ENCODE measurements at regions not wholly inside any gene's neighbourhood (a gene's known extent, or its start where the extent isn't known, plus 50 kb on each side); places are given as distances from the start of the nearest gene placed in this dataset.

DNA sequence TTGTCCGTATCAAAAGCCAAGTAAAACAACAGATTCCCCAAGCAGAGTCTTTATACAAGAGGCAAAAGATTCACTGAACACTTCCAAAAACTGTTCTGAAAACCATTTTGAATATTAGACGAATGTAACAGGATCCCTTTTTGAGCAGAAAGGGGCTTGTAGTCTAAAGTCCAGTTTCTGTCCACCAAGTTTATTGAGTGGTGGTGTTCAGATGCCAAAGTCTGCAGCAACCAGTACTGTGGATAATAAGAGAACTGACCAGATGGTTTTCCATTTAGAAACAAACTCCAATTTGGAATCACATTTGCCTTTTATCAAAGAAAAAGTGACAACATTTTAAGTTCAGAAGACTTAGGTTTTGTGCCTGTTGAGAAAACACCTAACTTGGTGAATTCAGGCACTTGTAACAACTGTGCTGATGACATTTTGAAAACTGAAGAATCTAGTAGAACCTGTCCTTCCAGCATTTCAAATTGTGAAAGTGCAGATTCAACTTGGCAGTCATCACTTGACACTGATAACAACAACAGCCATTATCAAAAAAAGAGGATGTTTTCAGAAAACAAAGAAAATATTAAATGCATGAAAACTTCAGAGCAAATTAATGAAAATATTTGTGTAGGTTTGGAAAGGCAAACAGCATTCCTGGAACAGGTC is 217.1 kb downstream of the CSNK2A3 start:
- DNase-seq, result no peak

DNA sequence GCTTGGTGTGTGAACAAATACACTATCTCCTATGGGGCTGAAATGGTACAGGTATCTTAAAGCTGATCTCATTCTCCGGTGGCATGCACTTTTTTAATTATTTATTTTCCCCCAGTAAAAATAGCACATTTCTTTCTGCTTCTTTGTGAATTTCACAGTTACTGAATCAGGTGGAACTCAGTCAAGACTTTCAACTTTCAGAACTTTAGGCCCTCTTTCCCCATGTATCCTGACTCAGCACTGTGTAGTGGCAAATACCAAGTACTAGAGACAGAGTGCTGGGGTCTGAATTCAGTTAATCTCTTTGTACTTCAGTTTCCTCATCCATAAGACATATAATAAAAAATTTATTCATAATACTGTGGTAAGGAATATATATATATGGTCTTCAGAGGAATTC is 223.9 kb downstream of the CSNK2A3 start:
- DNase-seq, result no peak

DNA sequence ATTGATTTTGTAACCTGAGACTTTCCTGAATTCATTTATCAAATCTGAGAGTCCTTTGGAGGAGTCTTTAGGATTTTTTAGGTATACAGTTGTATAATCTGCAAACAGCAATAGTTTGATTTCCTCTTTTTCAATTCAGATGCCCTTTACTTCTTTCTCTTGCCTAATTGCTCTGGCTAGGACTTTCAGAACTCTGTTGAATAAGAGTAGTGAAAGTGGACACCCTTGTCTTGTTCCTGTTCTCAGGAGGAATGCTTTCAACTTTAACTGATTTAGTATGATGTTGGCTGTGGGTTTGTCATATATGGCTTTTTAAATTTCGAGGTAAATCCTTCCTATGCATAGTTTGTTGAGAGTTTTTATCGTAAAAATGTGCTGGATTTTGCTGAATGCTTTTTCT is 227.4 kb downstream of the CSNK2A3 start:
- no peak for DNase-seq

DNA sequence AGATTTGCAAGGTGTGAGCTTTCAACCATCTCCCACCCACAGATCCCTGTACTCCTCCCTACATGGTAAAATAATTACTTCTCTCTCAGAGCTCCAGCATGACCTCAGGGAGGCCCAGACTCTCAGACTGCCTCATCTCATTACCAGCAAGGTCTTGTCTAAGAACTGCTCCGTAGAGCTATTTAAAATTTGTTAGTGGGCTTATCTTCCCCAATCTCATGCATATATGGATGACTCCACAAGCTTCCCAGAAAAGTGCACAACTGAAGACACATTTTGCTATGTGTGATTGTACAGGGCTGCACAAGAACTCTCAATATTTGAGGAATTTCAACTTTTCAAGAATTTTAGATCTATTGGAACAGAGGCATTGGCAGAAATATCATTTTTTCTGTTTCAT is 230.3 kb downstream of the CSNK2A3 start:
- no peak for DNase-seq

GRCh38 chr11:11119917-11120316 is 233.1 kb downstream of the CSNK2A3 start:
- DNase-seq, result no peak

DNA sequence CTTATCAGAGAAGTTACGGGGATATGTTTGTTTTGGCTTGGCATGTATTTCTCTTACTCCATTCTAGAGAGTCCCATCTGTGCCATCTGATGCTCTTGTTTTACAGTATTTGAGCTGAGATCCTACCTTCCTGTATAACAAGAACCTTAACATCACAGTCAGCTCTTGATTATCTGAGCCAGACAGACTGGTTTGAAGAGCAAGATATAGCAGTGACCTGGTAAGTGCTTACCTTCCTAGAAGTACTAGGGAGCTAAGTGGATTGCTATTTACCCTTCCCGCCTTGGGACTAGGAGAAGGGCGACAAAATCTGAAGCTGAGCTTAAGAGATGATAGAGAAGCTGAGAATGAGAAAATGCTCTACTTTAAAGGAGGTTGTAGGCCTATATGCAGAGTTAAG is 235.3 kb downstream of the CSNK2A3 start:
- DNase-seq, result no peak

- DNase-seq, result no peak
These were observed 237.6 kb downstream of the CSNK2A3 start for GRCh38 chr11:11115475-11115874.

- no peak for DNase-seq
These were observed 239.4 kb downstream of the CSNK2A3 start for GRCh38 chr11:11113626-11114025.

- no peak for DNase-seq
These were observed 245.0 kb downstream of the CSNK2A3 start for GRCh38 chr11:11108026-11108425.

DNA sequence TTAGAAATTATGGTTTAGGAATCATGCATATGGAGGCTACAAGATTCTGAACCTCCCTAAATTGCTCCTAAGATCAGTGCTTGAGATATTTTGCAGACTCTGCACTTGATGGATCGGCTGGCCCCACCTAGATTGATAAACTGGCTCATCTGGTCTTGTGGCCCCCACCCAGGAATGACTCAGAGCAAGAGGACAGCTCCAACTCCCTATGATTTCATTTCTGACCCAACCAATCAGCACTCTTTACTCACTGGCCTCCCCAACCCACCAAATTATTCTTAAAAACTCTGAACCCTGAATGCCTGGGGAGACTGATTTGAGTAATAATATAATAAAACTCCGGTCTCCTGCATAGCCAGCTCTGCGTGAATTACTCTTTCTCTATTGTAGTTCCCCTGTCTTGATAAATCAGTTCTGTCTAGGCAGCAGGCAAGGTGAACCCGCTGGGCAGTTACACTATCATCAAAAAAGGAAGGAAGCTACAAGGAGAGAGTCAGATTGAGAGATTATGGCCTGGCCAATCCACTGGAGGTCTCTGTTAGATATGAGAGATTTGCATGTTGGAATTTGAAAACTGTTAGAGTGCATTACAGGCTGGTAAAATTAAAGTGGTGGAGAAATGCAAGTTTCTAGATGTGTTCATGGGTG is 245.8 kb downstream of the CSNK2A3 start:
- DNase-seq, result no peak

DNA sequence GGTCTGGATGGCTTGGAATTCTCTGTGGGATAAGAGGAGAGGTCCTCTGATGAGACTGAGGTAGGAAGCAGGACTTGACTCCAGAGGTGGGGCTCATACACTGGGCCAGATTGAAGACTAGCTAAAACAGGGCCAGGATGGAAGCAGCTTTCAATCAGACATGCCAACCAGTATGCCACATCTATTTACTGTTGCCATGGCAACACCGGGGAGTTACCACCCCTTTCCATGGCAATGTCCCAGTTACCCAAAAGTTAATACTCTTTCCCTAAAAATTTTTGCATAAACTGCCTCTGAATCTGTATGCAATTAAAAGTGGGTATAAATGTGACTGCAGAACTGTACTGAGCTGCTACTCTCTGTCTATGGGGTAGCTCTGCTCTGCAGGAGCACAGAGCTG is 247.5 kb upstream of the ZBED5 start:
- no peak for DNase-seq

GRCh38 chr11:11095831-11096723 is 238.2 kb upstream of the ZBED5 start:
- DNase-seq, result no peak

GRCh38 chr11:11090495-11090894 is 232.6 kb upstream of the ZBED5 start:
- DNase-seq, result no peak

DNA sequence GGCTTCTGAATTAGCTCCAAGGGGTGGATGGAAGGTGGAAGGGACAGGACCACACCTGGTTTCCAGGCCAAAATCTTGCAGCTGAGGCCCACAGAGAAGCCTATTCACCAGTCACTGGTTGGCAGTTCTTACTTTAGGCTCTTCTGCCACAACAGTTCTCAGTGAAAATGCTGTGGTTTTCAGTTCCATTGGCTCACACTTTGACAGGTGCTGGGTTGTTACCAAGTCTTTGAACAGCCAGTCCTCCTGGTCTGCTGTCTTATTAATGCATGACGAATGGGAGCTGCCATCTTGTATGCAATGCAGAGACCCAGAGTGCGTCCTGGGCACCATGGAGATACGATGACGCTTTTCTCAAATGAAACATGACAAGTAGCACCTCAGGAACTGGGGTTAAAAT is 232.0 kb upstream of the ZBED5 start:
- DNase-seq, result no peak

DNA sequence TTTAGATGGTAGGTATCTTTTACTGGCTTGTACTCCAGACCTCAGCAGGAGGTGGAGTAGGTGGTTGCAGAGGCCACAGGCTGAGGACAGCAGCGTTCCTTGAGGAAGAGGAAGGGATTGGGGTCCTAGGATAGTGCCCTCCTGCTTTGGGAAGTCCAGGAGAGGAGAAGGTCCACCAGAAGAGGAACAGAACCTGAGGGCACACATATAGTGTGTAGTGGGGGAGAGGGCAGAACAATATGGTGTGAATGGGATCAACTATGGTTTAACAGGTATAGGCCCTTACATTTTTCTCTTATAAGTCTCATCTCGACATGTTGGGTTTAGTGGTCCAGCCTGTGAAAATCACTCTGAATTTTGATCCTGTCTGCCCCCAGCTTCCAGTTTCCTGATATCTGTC is 229.1 kb upstream of the ZBED5 start:
- no peak for DNase-seq

- DNase-seq, result no peak
These were observed 227.7 kb upstream of the ZBED5 start for GRCh38 chr11:11085580-11085979.

DNA sequence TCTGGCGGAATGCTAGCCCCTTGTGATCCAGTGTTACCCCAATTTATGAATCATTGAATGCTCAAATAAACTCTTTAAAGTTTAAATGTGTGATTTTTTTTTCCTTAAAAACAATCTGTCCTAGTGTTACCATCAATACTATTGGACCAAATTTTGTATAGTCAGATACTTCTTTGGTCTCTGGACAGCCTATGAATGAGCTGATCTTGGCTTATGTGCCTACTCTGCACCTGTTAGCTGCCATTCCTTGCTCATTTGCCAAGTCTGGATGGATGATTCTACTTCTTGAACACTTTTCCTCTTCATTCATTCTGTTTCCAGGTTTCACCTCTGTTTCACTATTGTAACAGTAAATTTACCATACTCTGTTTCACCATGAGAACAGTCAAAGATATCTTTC is 226.5 kb upstream of the ZBED5 start:
- no peak for DNase-seq

DNA sequence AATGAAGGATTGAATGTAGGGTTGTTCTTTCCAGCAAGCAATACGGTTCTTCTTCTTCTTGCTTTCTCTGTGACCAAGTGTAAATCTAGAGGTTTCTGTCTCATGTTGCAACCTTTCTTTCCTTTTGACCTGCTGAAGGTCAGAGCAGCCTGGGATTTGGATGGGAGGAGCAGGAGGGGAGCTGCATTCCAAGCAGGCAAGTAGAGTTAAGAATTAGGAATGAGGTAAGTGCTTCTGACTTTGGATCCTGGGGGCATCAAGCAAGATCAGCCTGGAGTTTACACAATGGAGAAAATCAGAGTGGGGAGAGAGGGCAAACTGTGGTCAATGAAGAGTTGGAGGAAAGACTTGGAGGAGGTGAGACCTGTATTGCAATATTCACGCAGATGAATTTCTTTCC is 225.6 kb upstream of the ZBED5 start:
- no peak for DNase-seq

GRCh38 chr11:11082646-11083045 is 224.8 kb upstream of the ZBED5 start:
- DNase-seq, result no peak

GRCh38 chr11:11081776-11082175 is 223.9 kb upstream of the ZBED5 start:
- DNase-seq, result no peak

DNA sequence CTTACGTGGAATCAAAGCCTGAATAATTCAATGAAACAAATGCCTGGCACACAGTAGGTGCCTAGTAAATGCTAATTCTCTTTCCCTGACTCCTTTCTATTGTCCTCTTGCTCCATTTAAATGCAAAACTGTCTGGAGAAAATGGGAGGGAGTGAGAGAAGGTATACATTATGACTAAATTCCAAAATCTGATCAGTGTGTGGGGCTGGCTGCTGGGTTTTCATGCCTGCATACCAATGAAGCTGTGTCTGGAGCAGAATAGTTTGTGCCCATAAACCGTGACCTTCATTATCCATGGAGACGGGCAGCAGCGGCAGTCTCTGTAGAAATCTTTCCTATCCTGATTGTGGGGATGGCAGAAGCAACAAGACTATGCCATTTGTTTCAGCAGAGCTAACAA is 223.4 kb upstream of the ZBED5 start:
- DNase-seq, result no peak

- DNase-seq, result no peak
These were observed 220.7 kb upstream of the ZBED5 start for GRCh38 chr11:11078344-11079086.

DNA sequence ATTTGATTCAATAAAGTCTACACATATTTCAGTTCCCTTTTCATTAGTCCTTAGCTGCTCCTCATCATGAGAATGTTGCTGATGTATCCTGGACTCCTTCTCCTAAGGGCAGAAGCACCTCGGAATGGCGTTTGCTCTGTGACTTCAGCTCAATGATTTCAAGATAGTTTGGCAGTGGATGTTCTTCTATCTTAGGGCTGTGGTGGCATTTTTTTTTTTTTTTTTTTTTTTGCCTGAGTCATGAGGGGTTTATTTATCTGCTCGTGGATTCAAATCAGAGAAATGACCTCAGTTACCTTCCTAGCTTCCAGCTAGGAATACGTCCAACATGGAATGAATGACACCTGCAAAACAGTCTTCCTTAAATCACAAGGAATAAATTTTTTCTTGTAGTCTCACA is 220.0 kb upstream of the ZBED5 start:
- DNase-seq, result no peak
